OCI-LY7 (cell line): ENCODE measurements at regions not wholly inside any gene's neighbourhood (a gene's known extent, or its start where the extent isn't known, plus 50 kb on each side); places are given as distances from the start of the nearest gene placed in this dataset.

Source experiments
- EZH2phosphoT487 ChIP-seq: fragments of 200-600 bp; sonication (generic); IDR thresholded peaks from 2 replicates; pipeline ENCODE4 v1.6.1; 2018; ENCODE audit warnings: low read depth, borderline replicate concordance, mild to moderate bottlenecking, mixed run types, antibody characterized with exemption, low read length, moderate library complexity, mixed read lengths
- TF ChIP-seq, protein P1 (sequence below): fragments of 200-600 bp; sonication (generic); conservative IDR thresholded peaks from 2 replicates; pipeline ENCODE4 v1.5.1; 2014; ENCODE audit warnings: mild to moderate bottlenecking, antibody characterized with exemption, low read length, moderate library complexity, mixed read lengths

DNA sequence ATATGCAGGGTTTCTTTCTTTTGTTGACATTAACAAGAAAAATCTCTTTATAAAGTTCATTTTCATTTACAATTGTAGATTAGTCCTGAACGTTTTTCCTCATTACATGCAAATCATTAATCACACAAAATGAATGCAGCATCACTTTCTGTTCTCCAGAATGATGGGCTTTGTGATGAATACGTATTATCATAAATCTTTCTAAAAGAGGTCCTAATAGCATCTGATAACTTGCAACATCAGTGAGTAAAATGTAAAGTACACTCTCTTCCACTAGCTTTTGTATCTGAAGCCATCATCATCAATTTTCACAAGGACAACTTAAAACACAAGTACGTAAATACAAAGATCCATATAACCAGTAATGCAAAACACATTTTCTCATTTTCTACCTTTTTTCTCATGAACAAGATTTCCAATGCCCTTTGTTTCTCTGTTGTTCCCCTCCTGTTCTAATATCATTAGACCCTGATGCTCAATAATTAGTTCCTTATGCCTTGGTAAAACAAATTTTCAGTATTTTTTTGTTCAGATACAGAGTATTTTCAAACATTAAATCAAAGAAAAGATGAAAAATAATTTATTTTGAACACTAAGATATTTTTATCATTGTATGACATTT, 437.4 kb upstream of the MIR17HG start:
- TF ChIP-seq, protein P1, sequence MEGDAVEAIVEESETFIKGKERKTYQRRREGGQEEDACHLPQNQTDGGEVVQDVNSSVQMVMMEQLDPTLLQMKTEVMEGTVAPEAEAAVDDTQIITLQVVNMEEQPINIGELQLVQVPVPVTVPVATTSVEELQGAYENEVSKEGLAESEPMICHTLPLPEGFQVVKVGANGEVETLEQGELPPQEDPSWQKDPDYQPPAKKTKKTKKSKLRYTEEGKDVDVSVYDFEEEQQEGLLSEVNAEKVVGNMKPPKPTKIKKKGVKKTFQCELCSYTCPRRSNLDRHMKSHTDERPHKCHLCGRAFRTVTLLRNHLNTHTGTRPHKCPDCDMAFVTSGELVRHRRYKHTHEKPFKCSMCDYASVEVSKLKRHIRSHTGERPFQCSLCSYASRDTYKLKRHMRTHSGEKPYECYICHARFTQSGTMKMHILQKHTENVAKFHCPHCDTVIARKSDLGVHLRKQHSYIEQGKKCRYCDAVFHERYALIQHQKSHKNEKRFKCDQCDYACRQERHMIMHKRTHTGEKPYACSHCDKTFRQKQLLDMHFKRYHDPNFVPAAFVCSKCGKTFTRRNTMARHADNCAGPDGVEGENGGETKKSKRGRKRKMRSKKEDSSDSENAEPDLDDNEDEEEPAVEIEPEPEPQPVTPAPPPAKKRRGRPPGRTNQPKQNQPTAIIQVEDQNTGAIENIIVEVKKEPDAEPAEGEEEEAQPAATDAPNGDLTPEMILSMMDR: no peak
- no peak for TF ChIP-seq EZH2phosphoT487
